HL-60 (cell line): ENCODE measurements at regions not wholly inside any gene's neighbourhood (a gene's known extent, or its start where the extent isn't known, plus 50 kb on each side); places are given as distances from the start of the nearest gene placed in this dataset.

Source experiments
- DNase-seq, 2 experiments: peaks; one replicate each; pipeline ENCODE4 v3.0.0-alpha.2; 2010 to 2020; ENCODE audit warnings: low read depth in 1 of 2, low spot score in 1 of 2
- H3K27ac ChIP-seq: fragments of 250-450 bp; sonication (Bioruptor Pico); replicated peaks from 2 replicates; pipeline ENCODE4 v1.5.1; 2020; ENCODE audit warnings: mild to moderate bottlenecking, moderate library complexity
- H3K27me3 ChIP-seq: fragments of 250-450 bp; sonication (Bioruptor Pico); 2 replicates; pipeline ENCODE4 v1.5.1; 2021; ENCODE audit warnings: mild to moderate bottlenecking, moderate library complexity; ENCODE audit not compliant: insufficient read depth, poor library complexity, severe bottlenecking
- H3K4me3 ChIP-seq: replicated peaks from 2 replicates; pipeline ENCODE4 v1.5.1; 2011; ENCODE audit warnings: mild to moderate bottlenecking, control low read depth, low read length; ENCODE audit not compliant: insufficient read depth
- GABPA ChIP-seq: IDR thresholded peaks from 2 replicates; pipeline ENCODE4 v1.6.1; 2012; ENCODE audit warnings: low read depth
- POLR2AphosphoS5 ChIP-seq: IDR thresholded peaks from 2 replicates; pipeline ENCODE4 v1.6.1; 2012; ENCODE audit warnings: low read depth
- SPI1 ChIP-seq: IDR thresholded peaks from 2 replicates; pipeline ENCODE4 v1.6.1; 2012; ENCODE audit warnings: low read depth, mild to moderate bottlenecking, borderline replicate concordance
- TF ChIP-seq, protein P1 (sequence below): IDR thresholded peaks from 2 replicates; pipeline ENCODE4 v1.6.1; 2012; ENCODE audit warnings: low read depth; ENCODE audit not compliant: insufficient replicate concordance
- TF ChIP-seq, protein P2 (sequence below): IDR thresholded peaks from one replicate; pipeline ENCODE4 v1.5.1; 2011; ENCODE audit warnings: low read length, control low read depth, inconsistent platforms; ENCODE audit not compliant: insufficient read depth

DNA sequence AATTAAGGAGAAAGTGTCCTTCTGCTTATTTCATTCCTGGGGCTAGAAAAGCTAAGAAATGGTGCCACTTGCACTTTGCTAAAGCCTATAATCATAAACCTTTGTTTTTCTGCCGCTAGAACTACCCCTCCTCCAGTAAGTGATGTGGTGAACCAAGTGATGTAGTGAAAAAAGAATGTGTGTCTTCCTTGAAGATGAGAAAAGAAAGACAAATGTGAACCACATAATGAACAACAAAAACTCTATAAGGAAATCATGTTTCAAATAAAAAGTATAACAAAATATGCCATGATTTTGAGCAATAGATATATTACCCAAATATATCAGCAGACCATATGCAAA lies 179.0 kb upstream of the SGCD start:
- no peak overlapping the region for H3K4me3 ChIP-seq
- H3K27ac ChIP-seq = no peak overlapping the region
- no peak for DNase-seq
- TF ChIP-seq, protein P1, sequence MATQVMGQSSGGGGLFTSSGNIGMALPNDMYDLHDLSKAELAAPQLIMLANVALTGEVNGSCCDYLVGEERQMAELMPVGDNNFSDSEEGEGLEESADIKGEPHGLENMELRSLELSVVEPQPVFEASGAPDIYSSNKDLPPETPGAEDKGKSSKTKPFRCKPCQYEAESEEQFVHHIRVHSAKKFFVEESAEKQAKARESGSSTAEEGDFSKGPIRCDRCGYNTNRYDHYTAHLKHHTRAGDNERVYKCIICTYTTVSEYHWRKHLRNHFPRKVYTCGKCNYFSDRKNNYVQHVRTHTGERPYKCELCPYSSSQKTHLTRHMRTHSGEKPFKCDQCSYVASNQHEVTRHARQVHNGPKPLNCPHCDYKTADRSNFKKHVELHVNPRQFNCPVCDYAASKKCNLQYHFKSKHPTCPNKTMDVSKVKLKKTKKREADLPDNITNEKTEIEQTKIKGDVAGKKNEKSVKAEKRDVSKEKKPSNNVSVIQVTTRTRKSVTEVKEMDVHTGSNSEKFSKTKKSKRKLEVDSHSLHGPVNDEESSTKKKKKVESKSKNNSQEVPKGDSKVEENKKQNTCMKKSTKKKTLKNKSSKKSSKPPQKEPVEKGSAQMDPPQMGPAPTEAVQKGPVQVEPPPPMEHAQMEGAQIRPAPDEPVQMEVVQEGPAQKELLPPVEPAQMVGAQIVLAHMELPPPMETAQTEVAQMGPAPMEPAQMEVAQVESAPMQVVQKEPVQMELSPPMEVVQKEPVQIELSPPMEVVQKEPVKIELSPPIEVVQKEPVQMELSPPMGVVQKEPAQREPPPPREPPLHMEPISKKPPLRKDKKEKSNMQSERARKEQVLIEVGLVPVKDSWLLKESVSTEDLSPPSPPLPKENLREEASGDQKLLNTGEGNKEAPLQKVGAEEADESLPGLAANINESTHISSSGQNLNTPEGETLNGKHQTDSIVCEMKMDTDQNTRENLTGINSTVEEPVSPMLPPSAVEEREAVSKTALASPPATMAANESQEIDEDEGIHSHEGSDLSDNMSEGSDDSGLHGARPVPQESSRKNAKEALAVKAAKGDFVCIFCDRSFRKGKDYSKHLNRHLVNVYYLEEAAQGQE = no peak
- TF ChIP-seq GABPA (no peak), POLR2AphosphoS5 (no peak), SPI1 (no peak)
- TF ChIP-seq, protein P2, sequence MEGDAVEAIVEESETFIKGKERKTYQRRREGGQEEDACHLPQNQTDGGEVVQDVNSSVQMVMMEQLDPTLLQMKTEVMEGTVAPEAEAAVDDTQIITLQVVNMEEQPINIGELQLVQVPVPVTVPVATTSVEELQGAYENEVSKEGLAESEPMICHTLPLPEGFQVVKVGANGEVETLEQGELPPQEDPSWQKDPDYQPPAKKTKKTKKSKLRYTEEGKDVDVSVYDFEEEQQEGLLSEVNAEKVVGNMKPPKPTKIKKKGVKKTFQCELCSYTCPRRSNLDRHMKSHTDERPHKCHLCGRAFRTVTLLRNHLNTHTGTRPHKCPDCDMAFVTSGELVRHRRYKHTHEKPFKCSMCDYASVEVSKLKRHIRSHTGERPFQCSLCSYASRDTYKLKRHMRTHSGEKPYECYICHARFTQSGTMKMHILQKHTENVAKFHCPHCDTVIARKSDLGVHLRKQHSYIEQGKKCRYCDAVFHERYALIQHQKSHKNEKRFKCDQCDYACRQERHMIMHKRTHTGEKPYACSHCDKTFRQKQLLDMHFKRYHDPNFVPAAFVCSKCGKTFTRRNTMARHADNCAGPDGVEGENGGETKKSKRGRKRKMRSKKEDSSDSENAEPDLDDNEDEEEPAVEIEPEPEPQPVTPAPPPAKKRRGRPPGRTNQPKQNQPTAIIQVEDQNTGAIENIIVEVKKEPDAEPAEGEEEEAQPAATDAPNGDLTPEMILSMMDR = no peak
- no peaks in the 10 kb centered on the region for H3K27me3 ChIP-seq

DNA sequence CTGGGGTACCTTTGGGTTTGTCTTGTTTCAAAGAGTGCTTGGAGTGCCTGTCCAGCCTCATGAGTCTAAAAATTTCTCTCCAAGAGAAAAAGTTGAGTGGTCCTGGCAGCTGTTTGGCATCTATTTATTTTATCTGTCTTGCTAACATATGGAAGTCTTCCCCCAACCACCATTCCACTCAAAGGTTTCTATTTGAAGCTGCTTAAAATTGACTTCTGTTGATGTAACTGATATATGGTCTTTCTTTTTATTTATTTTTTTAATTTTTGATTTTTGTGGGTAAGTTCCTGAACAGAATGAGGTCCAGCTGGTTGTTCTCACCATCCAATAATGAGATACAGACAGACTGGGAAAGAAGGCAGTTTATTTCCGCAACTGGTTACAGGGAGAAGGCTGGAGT lies 178.7 kb upstream of the SGCD start:
- no peak overlapping the region for H3K27ac ChIP-seq
- H3K4me3 ChIP-seq = no peak overlapping the region
- no peak for DNase-seq
- H3K27me3 ChIP-seq = no peaks in the 10 kb centered on the region
- no peak for TF ChIP-seq SPI1
- TF ChIP-seq, protein P1 = no peak
- no peak for TF ChIP-seq POLR2AphosphoS5
- TF ChIP-seq, protein P2 = no peak
- no peak for TF ChIP-seq GABPA

DNA sequence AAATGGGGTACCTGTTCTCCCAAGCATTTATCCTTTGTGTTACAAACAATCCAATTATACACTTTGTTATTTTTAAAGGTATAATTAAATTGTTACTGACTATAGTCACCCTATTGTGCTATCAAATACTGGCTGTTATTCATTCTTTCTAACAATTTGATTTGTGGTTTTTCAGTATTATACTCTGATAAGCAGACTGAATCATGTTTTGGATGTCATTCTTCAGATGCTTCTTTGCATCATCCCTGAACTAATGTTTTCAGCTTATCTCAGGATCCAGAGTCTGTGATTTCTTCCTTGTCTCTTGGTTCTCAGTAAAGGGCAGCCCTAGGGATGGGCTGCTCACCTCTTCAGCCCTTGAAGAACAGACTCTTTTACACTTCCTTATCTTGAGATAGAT lies 177.8 kb upstream of the SGCD start:
- DNase-seq = no peak
- Histone ChIP-seq H3K27me3 (no peaks in the 10 kb centered on the region), H3K27ac (no peak overlapping the region), H3K4me3 (no peak overlapping the region)
- no peak for TF ChIP-seq SPI1
- no peak for TF ChIP-seq POLR2AphosphoS5
- TF ChIP-seq GABPA = no peak
- TF ChIP-seq, protein P2 = no peak
- TF ChIP-seq, protein P1 = no peak
